Epithelial cell of esophagus (primary cell): ENCODE measurements at regions not wholly inside any gene's neighbourhood (a gene's known extent, or its start where the extent isn't known, plus 50 kb on each side); places are given as distances from the start of the nearest gene placed in this dataset.
A peak's percentile ranks its signal among the peaks of the same experiment; 100 is the strongest.

Source experiments
- DNase-seq: peaks from one replicate; pipeline ENCODE4 v3.0.0; 2010; ENCODE audit warnings: low read depth
- H3K4me3 ChIP-seq: 2 replicates; pipeline ENCODE4 v1.5.1; 2011; ENCODE audit warnings: mild to moderate bottlenecking, low read length, control low read depth
- TF ChIP-seq, protein P1 (sequence below): IDR thresholded peaks from 2 replicates; pipeline ENCODE4 v1.5.1; 2011; ENCODE audit warnings: low read depth, mild to moderate bottlenecking, low read length, control low read depth, inconsistent platforms; ENCODE audit not compliant: insufficient read depth; ENCODE audit errors: missing control alignments

DNA sequence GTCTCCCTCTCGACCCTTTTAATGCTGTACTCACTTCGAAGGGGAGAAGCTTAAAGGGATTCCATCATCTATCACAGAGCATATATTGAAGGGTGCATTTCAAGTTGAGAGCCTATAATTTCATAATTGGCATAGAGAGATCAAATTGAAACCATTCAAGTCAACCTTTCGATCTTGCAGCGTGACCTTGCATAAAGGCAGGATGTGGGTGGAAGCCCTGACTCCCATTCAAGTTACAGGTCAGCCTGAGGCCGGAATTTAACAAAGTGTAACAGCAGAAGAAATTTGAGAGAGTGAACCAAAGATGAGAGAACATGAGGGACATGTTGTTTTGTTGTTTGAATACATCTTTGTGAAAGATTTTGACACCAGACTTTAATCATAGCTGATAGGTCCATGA lies 195.3 kb upstream of the TPK1 start:
- TF ChIP-seq, protein P1, sequence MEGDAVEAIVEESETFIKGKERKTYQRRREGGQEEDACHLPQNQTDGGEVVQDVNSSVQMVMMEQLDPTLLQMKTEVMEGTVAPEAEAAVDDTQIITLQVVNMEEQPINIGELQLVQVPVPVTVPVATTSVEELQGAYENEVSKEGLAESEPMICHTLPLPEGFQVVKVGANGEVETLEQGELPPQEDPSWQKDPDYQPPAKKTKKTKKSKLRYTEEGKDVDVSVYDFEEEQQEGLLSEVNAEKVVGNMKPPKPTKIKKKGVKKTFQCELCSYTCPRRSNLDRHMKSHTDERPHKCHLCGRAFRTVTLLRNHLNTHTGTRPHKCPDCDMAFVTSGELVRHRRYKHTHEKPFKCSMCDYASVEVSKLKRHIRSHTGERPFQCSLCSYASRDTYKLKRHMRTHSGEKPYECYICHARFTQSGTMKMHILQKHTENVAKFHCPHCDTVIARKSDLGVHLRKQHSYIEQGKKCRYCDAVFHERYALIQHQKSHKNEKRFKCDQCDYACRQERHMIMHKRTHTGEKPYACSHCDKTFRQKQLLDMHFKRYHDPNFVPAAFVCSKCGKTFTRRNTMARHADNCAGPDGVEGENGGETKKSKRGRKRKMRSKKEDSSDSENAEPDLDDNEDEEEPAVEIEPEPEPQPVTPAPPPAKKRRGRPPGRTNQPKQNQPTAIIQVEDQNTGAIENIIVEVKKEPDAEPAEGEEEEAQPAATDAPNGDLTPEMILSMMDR, result no peak
- DNase-seq, result no peak
- H3K4me3 ChIP-seq, result no peak overlapping the region

GRCh38 chr7:145030754-145031153 lies 194.9 kb upstream of the TPK1 start:
- TF ChIP-seq, protein P1, result no peak
- no peak for DNase-seq
- H3K4me3 ChIP-seq, result no peak overlapping the region

- TF ChIP-seq, protein P1, result no peak
- no peak overlapping the region for H3K4me3 ChIP-seq
- no peak for DNase-seq
Observed at GRCh38 chr7:145020454-145020853, 184.6 kb upstream of the TPK1 start.

- H3K4me3 ChIP-seq, result no peak overlapping the region
- TF ChIP-seq, protein P1, result peak; percentile 26
- peak; percentile 26 for DNase-seq
Observed at GRCh38 chr7:145016068-145016467, 180.2 kb upstream of the TPK1 start.

DNA sequence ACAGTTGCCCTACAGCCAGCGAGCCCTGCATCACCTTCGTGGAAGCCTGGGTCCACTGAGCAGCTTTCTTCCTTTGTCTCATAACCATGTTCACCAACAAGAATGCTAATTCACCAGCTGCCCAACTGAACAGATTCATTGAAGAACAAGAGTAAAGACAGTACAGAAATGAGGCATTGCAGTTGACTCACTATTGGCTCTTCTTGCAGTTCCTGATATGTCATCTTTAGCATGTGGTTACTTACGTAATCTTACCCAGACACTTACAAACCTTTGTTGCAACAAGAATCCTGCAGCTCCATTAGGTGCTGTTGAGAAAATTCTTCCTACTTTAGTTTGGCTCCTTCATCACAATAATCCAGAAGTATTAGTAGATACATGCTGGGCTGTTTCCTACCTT lies 174.0 kb upstream of the TPK1 start:
- peak; percentile 60 for DNase-seq
- TF ChIP-seq, protein P1, result no peak
- no peak overlapping the region for H3K4me3 ChIP-seq

DNA sequence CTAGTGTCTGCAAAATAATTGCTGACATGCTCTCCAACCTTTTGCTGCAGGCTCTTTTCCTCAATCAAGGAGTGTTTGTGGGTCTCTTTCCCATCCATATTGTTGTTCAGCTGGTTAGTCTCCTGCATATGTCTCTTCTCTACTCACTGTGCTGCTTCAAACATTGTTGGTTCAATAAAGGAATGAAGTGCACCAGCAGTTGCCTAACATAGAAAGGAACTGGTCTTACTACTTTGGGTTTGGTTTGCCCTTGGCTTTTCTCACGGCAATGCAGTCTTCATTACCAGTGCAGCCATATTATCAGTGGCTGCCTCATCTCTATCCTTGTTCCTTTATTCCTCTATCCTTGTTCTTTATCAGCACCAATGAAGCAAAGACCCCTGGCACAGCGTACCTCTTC lies 169.7 kb upstream of the TPK1 start:
- DNase-seq, result peak; percentile 32
- TF ChIP-seq, protein P1, result no peak
- no peak overlapping the region for H3K4me3 ChIP-seq

GRCh38 chr7:144997512-144997911 lies 161.7 kb upstream of the TPK1 start:
- TF ChIP-seq, protein P1, result no peak
- H3K4me3 ChIP-seq, result no peak overlapping the region
- no peak for DNase-seq
